ENCODE measurements at regions not wholly inside any gene's neighbourhood (a gene's known extent, or its start where the extent isn't known, plus 50 kb on each side); places are given as distances from the start of the nearest gene placed in this dataset.

DNA sequence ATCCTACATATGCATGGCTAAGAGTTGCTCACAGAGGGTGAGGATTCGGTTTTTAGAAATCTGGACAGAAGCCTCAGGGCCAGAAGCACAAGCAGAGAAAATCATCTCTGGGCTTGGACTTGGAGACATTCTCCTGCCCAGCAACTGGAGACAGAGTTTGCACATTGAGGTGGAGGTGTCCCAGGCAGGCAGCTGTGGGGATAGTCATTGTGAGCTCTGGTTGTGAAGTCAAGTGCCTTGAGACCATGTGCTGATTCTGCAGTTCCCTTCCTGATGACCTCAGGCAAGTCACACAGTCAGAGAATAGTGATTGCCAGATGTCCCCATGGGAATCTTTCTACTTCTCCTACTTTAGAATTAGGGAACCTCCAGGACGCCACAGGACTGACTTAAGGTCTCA, 108.4 kb upstream of the LDAH start:
- Mint-ChIP-seq H3K4me3 (ENCODE audit: unreplicated experiment) (no peak overlapping the region), H3K36me3 (ENCODE audit: low read depth, unreplicated experiment) (no peaks in the 10 kb centered on the region), H3K4me1 (ENCODE audit: unreplicated experiment) (no peaks in the 10 kb centered on the region), H3K9me3 (ENCODE audit: unreplicated experiment) (peaks cover 8% of the 10 kb centered on the region), H3K27me3 (ENCODE audit: unreplicated experiment) (no peaks in the 10 kb centered on the region), H3K27ac (ENCODE audit: unreplicated experiment) (no peak overlapping the region)
- no peak for DNase-seq (ENCODE audit: low spot score)
- TF ChIP-seq, protein P1, sequence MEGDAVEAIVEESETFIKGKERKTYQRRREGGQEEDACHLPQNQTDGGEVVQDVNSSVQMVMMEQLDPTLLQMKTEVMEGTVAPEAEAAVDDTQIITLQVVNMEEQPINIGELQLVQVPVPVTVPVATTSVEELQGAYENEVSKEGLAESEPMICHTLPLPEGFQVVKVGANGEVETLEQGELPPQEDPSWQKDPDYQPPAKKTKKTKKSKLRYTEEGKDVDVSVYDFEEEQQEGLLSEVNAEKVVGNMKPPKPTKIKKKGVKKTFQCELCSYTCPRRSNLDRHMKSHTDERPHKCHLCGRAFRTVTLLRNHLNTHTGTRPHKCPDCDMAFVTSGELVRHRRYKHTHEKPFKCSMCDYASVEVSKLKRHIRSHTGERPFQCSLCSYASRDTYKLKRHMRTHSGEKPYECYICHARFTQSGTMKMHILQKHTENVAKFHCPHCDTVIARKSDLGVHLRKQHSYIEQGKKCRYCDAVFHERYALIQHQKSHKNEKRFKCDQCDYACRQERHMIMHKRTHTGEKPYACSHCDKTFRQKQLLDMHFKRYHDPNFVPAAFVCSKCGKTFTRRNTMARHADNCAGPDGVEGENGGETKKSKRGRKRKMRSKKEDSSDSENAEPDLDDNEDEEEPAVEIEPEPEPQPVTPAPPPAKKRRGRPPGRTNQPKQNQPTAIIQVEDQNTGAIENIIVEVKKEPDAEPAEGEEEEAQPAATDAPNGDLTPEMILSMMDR (IDR thresholded peaks at IDR 0.05; ENCODE audit: unreplicated experiment) = no peak

DNA sequence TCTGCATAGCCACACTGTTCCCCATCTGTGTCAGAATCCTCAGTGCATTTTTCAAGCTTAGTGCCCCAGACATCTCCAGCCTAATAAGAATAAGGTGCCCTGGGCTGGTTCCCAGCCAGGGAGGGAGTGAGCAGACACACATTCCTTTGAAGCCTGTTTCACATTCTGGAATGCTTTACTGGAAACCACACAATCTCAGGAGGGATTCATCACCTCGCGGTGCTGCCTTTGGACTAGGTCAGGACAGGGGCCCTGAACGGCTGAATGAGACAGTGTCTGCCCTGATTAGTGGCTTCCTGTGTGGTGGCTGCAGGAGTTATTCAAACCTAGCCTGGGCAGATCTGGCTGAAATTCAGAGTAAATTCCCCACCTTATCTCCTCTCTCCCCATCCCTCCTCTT, 108.0 kb upstream of the LDAH start:
- Mint-ChIP-seq H3K27ac (ENCODE audit: unreplicated experiment) (no peak overlapping the region), H3K4me1 (ENCODE audit: unreplicated experiment) (no peaks in the 10 kb centered on the region), H3K27me3 (ENCODE audit: unreplicated experiment) (no peaks in the 10 kb centered on the region), H3K9me3 (ENCODE audit: unreplicated experiment) (peaks cover 11% of the 10 kb centered on the region), H3K4me3 (ENCODE audit: unreplicated experiment) (no peak overlapping the region), H3K36me3 (ENCODE audit: low read depth, unreplicated experiment) (no peaks in the 10 kb centered on the region)
- DNase-seq (ENCODE audit: low spot score) = no peak
- TF ChIP-seq, protein P1 (IDR thresholded peaks at IDR 0.05; ENCODE audit: unreplicated experiment) = no peak

DNA sequence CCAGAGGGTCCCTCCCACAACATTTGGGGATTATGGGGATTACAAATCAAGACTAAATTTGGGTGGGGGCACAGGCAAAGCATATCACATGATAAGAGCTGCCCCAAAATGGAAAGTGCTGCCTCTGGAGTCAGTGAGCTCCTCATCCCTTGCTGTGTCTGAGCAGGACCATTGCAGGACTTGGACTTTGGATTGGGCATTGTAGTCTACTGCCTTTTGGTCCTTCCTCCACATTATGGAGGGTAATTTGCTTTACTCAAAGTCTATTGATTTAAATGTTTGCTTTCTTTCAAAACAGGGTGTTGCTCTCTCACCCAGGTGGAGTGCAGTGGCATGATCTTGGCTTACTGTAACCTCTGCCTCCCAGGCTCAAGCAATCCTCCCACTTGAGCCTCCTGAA, 106.8 kb upstream of the LDAH start:
- H3K36me3 Mint-ChIP-seq (ENCODE audit: low read depth, unreplicated experiment) = no peaks in the 10 kb centered on the region
- DNase-seq (ENCODE audit: low spot score) = no peak

DNA sequence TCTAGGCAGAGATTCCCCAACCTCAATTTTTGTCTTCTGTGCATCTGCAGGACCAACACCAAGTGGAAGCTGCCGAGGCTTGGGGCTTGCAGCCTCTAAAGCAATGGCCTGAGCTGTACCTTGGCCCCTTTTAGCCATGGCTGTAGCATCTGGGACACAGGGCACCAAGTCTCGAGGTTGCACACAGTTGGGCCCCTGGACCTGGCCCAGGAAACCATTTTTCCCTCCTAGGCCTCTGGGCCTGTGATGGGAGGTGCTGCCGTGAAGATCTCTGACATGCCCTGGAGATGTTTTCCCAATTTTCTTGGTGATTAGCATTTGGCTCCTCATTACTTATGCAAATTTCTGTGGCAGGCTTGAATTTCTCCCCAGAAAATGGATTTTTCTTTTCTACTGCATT, 105.7 kb upstream of the LDAH start:
- H3K27me3 Mint-ChIP-seq (ENCODE audit: unreplicated experiment) = no peaks in the 10 kb centered on the region
- no peak for DNase-seq (ENCODE audit: low spot score)
- no peak overlapping the region for H3K27ac Mint-ChIP-seq (ENCODE audit: unreplicated experiment)
- no peak overlapping the region for H3K4me3 Mint-ChIP-seq (ENCODE audit: unreplicated experiment)
- TF ChIP-seq, protein P1 (IDR thresholded peaks at IDR 0.05; ENCODE audit: unreplicated experiment) = no peak
- peaks cover 14% of the 10 kb centered on the region for H3K9me3 Mint-ChIP-seq (ENCODE audit: unreplicated experiment)
- no peaks in the 10 kb centered on the region for H3K36me3 Mint-ChIP-seq (ENCODE audit: low read depth, unreplicated experiment)
- no peaks in the 10 kb centered on the region for H3K4me1 Mint-ChIP-seq (ENCODE audit: unreplicated experiment)

More for the DNA sequence above, 106.8 kb upstream of the LDAH start:
- H3K27me3 Mint-ChIP-seq (ENCODE audit: unreplicated experiment) = no peaks in the 10 kb centered on the region
- TF ChIP-seq, protein P1 (IDR thresholded peaks at IDR 0.05; ENCODE audit: unreplicated experiment) = no peak
- H3K9me3 Mint-ChIP-seq (ENCODE audit: unreplicated experiment) = peaks cover 14% of the 10 kb centered on the region
- no peaks in the 10 kb centered on the region for H3K4me1 Mint-ChIP-seq (ENCODE audit: unreplicated experiment)
- no peak overlapping the region for H3K27ac Mint-ChIP-seq (ENCODE audit: unreplicated experiment)
- H3K4me3 Mint-ChIP-seq (ENCODE audit: unreplicated experiment) = no peak overlapping the region

DNA sequence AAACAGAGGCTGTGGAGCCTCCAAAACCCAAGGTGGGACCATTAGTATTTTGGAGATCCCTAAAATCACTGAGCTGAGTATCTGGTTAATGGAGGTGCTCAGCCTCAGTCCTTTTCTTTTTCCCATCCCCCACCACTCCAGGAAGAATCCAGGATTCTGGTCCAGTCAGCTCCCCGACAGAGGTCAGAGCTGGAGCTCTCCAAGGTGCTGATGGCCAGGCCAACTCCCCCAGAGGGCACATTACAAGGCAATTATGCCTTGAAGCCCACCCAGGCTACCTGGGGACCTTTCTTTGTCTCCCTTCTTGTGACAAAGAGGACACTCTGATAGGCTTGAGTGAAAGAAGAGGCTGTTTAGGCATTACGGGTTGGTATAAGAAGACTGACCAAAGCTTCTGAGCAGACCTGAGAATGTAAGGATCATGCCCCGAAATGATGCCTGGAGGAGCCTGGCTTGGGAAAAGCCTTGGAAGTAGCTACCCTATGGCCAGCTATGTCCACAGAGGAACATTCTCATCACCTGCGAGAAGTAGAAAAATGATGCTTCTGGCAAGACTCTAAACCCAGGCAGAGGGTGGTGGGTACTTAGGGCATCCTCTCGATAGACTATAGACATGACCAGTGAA, 102.5 kb upstream of the LDAH start:
- peak; percentile 53 for DNase-seq (ENCODE audit: low spot score)
- Mint-ChIP-seq H3K9me3 (ENCODE audit: unreplicated experiment) (peaks cover 14% of the 10 kb centered on the region), H3K4me3 (ENCODE audit: unreplicated experiment) (no peak overlapping the region), H3K4me1 (ENCODE audit: unreplicated experiment) (no peaks in the 10 kb centered on the region), H3K36me3 (ENCODE audit: low read depth, unreplicated experiment) (no peaks in the 10 kb centered on the region), H3K27ac (ENCODE audit: unreplicated experiment) (no peak overlapping the region), H3K27me3 (ENCODE audit: unreplicated experiment) (peaks cover 3% of the 10 kb centered on the region)
- TF ChIP-seq, protein P1 (IDR thresholded peaks at IDR 0.05; ENCODE audit: unreplicated experiment) = no peak

Measured in endothelial cell (in vitro differentiated cells).